ENCODE measurements at regions not wholly inside any gene's neighbourhood (a gene's known extent, or its start where the extent isn't known, plus 50 kb on each side); places are given as distances from the start of the nearest gene placed in this dataset.

- TF ChIP-seq ZNF8 (CRISPR knock-in tag; IDR thresholded peaks at IDR 0.05), result no peak
- TF ChIP-seq ZFP3 (CRISPR knock-in tag; IDR thresholded peaks at IDR 0.05), result no peak
- TF ChIP-seq, protein P1, sequence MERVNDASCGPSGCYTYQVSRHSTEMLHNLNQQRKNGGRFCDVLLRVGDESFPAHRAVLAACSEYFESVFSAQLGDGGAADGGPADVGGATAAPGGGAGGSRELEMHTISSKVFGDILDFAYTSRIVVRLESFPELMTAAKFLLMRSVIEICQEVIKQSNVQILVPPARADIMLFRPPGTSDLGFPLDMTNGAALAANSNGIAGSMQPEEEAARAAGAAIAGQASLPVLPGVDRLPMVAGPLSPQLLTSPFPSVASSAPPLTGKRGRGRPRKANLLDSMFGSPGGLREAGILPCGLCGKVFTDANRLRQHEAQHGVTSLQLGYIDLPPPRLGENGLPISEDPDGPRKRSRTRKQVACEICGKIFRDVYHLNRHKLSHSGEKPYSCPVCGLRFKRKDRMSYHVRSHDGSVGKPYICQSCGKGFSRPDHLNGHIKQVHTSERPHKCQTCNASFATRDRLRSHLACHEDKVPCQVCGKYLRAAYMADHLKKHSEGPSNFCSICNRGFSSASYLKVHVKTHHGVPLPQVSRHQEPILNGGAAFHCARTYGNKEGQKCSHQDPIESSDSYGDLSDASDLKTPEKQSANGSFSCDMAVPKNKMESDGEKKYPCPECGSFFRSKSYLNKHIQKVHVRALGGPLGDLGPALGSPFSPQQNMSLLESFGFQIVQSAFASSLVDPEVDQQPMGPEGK (CRISPR knock-in tag; IDR thresholded peaks at IDR 0.05; ENCODE audit: borderline replicate concordance), result no peak
These were observed 806.2 kb upstream of the WWC1 start for GRCh38 chr5:167485061-167485774.

Measured in SK-N-SH treated with all-trans-retinoic acid at 6 μM for 48 hours (cell line).